ENCODE measurements at regions not wholly inside any gene's neighbourhood (a gene's known extent, or its start where the extent isn't known, plus 50 kb on each side); places are given as distances from the start of the nearest gene placed in this dataset.

DNA sequence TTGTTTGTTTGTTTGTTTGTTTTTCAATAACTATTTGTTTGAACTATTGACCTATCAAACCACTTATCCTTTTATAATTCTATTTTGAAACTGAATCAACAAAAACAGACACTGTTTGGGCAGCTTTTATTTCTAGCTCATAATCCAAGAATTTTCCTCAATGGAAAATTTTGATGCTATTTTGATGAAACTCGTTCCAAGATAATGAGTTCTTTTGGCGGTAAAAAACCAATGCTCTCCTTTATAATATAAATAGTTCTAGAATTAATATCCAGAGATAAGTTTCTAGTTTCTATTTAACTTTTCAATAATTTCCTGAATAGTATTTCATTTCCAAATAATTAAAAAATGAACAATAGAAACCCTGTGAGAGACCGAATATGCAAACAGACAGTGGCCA, 146.5 kb upstream of the EDNRB start (continued):
- TF ChIP-seq, protein P1, sequence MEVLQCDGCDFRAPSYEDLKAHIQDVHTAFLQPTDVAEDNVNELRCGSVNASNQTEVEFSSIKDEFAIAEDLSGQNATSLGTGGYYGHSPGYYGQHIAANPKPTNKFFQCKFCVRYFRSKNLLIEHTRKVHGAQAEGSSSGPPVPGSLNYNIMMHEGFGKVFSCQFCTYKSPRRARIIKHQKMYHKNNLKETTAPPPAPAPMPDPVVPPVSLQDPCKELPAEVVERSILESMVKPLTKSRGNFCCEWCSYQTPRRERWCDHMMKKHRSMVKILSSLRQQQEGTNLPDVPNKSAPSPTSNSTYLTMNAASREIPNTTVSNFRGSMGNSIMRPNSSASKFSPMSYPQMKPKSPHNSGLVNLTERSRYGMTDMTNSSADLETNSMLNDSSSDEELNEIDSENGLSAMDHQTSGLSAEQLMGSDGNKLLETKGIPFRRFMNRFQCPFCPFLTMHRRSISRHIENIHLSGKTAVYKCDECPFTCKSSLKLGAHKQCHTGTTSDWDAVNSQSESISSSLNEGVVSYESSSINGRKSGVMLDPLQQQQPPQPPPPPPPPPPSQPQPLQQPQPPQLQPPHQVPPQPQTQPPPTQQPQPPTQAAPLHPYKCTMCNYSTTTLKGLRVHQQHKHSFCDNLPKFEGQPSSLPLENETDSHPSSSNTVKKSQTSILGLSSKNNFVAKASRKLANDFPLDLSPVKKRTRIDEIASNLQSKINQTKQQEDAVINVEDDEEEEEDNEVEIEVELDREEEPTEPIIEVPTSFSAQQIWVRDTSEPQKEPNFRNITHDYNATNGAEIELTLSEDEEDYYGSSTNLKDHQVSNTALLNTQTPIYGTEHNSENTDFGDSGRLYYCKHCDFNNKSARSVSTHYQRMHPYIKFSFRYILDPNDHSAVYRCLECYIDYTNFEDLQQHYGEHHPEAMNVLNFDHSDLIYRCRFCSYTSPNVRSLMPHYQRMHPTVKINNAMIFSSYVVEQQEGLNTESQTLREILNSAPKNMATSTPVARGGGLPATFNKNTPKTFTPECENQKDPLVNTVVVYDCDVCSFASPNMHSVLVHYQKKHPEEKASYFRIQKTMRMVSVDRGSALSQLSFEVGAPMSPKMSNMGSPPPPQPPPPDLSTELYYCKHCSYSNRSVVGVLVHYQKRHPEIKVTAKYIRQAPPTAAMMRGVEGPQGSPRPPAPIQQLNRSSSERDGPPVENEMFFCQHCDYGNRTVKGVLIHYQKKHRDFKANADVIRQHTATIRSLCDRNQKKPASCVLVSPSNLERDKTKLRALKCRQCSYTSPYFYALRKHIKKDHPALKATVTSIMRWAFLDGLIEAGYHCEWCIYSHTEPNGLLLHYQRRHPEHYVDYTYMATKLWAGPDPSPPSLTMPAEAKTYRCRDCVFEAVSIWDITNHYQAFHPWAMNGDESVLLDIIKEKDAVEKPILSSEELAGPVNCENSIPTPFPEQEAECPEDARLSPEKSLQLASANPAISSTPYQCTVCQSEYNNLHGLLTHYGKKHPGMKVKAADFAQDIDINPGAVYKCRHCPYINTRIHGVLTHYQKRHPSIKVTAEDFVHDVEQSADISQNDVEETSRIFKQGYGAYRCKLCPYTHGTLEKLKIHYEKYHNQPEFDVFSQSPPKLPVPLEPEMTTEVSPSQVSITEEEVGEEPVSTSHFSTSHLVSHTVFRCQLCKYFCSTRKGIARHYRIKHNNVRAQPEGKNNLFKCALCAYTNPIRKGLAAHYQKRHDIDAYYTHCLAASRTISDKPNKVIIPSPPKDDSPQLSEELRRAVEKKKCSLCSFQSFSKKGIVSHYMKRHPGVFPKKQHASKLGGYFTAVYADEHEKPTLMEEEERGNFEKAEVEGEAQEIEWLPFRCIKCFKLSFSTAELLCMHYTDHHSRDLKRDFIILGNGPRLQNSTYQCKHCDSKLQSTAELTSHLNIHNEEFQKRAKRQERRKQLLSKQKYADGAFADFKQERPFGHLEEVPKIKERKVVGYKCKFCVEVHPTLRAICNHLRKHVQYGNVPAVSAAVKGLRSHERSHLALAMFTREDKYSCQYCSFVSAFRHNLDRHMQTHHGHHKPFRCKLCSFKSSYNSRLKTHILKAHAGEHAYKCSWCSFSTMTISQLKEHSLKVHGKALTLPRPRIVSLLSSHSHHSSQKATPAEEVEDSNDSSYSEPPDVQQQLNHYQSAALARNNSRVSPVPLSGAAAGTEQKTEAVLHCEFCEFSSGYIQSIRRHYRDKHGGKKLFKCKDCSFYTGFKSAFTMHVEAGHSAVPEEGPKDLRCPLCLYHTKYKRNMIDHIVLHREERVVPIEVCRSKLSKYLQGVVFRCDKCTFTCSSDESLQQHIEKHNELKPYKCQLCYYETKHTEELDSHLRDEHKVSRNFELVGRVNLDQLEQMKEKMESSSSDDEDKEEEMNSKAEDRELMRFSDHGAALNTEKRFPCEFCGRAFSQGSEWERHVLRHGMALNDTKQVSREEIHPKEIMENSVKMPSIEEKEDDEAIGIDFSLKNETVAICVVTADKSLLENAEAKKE (CRISPR knock-in tag; IDR thresholded peaks at IDR 0.05): no peak
- TF ChIP-seq, protein P2, sequence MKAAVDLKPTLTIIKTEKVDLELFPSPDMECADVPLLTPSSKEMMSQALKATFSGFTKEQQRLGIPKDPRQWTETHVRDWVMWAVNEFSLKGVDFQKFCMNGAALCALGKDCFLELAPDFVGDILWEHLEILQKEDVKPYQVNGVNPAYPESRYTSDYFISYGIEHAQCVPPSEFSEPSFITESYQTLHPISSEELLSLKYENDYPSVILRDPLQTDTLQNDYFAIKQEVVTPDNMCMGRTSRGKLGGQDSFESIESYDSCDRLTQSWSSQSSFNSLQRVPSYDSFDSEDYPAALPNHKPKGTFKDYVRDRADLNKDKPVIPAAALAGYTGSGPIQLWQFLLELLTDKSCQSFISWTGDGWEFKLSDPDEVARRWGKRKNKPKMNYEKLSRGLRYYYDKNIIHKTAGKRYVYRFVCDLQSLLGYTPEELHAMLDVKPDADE (IDR thresholded peaks at IDR 0.05): no peak

DNA sequence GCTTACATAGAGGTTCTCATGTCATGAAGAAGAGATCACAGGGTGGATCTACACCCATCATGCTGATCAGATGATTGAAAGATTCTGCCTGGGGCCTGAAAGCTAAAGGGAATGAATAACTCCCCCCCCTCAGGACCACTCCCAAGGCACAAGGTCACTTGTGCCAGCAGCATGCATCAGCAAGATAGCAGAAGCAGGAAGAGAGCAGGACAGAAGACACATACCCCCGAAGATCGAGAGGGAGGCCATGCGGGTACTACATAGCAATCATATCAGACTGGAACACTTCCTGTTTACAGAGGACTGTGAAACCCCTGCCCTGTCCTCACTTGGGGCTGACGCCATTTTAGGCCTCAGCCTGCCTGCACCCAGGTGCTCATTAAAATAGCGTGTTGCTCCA, 143.2 kb upstream of the EDNRB start:
- H3K9me3 Mint-ChIP-seq: peaks cover 17% of the 10 kb centered on the region
- H3K27me3 Mint-ChIP-seq (ENCODE audit: insufficient read depth, low read depth, poor library complexity): peaks cover 2% of the 10 kb centered on the region
- no peak overlapping the region for H3K4me2 ChIP-seq
- no peaks in the 10 kb centered on the region for H3K36me3 ChIP-seq (ENCODE audit: insufficient read depth)
- ATAC-seq (no peak), DNase-seq (ENCODE audit: low spot score) (no peak)
- no peak overlapping the region for H2AFZ ChIP-seq
- H3F3A ChIP-seq (replicated peaks; ENCODE audit: low read depth): no peaks in the 10 kb centered on the region
- no peaks in the 10 kb centered on the region for H4K20me1 ChIP-seq (replicated peaks; ENCODE audit: insufficient read depth)
- no peak overlapping the region for H3K27ac ChIP-seq (ENCODE audit: low read depth)
- no peaks in the 10 kb centered on the region; the same call in 1 of the 2 replicates for H3K4me1 ChIP-seq (ENCODE audit: insufficient read depth)
- H3K4me1 Mint-ChIP-seq: no peaks in the 10 kb centered on the region
- H3K27ac Mint-ChIP-seq: no peak overlapping the region
- H3K9me2 ChIP-seq (ENCODE audit: insufficient read depth): no peaks in the 10 kb centered on the region
- no peak overlapping the region for H3K4me3 Mint-ChIP-seq
- H3K4me3 ChIP-seq: no peak overlapping the region
- H3K36me3 Mint-ChIP-seq (ENCODE audit: low read depth): peaks cover 14% of the 10 kb centered on the region
- no peaks in the 10 kb centered on the region for H3K79me2 ChIP-seq (replicated peaks; ENCODE audit: insufficient read depth)
- no peaks in the 10 kb centered on the region for H3K27me3 ChIP-seq (ENCODE audit: insufficient read depth)
- no peak for TF ChIP-seq EZH2 (IDR thresholded peaks at IDR 0.05; ENCODE audit: low read depth, unreplicated experiment)
- TF ChIP-seq, protein P2 (IDR thresholded peaks at IDR 0.05): no peak
- no peak for TF ChIP-seq STAT1 (IDR thresholded peaks at IDR 0.05; ENCODE audit: unreplicated experiment)
- TF ChIP-seq EZH2phosphoT487 (IDR thresholded peaks at IDR 0.05; ENCODE audit: unreplicated experiment): no peak
- TF ChIP-seq CREB1 (CRISPR knock-in tag; IDR thresholded peaks at IDR 0.05; ENCODE audit: low read depth): no peak
- no peak for TF ChIP-seq POLR2AphosphoS5 (IDR thresholded peaks at IDR 0.05; ENCODE audit: low read depth)
- TF ChIP-seq NANOG (IDR thresholded peaks at IDR 0.05; ENCODE audit: borderline replicate concordance): no peak
- TF ChIP-seq, protein P3, sequence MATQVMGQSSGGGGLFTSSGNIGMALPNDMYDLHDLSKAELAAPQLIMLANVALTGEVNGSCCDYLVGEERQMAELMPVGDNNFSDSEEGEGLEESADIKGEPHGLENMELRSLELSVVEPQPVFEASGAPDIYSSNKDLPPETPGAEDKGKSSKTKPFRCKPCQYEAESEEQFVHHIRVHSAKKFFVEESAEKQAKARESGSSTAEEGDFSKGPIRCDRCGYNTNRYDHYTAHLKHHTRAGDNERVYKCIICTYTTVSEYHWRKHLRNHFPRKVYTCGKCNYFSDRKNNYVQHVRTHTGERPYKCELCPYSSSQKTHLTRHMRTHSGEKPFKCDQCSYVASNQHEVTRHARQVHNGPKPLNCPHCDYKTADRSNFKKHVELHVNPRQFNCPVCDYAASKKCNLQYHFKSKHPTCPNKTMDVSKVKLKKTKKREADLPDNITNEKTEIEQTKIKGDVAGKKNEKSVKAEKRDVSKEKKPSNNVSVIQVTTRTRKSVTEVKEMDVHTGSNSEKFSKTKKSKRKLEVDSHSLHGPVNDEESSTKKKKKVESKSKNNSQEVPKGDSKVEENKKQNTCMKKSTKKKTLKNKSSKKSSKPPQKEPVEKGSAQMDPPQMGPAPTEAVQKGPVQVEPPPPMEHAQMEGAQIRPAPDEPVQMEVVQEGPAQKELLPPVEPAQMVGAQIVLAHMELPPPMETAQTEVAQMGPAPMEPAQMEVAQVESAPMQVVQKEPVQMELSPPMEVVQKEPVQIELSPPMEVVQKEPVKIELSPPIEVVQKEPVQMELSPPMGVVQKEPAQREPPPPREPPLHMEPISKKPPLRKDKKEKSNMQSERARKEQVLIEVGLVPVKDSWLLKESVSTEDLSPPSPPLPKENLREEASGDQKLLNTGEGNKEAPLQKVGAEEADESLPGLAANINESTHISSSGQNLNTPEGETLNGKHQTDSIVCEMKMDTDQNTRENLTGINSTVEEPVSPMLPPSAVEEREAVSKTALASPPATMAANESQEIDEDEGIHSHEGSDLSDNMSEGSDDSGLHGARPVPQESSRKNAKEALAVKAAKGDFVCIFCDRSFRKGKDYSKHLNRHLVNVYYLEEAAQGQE (IDR thresholded peaks at IDR 0.05; ENCODE audit: unreplicated experiment): no peak
- TF ChIP-seq, protein P4, sequence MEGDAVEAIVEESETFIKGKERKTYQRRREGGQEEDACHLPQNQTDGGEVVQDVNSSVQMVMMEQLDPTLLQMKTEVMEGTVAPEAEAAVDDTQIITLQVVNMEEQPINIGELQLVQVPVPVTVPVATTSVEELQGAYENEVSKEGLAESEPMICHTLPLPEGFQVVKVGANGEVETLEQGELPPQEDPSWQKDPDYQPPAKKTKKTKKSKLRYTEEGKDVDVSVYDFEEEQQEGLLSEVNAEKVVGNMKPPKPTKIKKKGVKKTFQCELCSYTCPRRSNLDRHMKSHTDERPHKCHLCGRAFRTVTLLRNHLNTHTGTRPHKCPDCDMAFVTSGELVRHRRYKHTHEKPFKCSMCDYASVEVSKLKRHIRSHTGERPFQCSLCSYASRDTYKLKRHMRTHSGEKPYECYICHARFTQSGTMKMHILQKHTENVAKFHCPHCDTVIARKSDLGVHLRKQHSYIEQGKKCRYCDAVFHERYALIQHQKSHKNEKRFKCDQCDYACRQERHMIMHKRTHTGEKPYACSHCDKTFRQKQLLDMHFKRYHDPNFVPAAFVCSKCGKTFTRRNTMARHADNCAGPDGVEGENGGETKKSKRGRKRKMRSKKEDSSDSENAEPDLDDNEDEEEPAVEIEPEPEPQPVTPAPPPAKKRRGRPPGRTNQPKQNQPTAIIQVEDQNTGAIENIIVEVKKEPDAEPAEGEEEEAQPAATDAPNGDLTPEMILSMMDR (conservative IDR thresholded peaks at IDR 0.05; ENCODE audit: low read depth in 2 of 2): no peak
- no peak for TF ChIP-seq ZNF331 (CRISPR knock-in tag; IDR thresholded peaks at IDR 0.05; ENCODE audit: low read depth)
- no peak for TF ChIP-seq ZNF114 (CRISPR knock-in tag; IDR thresholded peaks at IDR 0.05)

Data from GM23338 (cell line).